ENCODE measurements at regions not wholly inside any gene's neighbourhood (a gene's known extent, or its start where the extent isn't known, plus 50 kb on each side); places are given as distances from the start of the nearest gene placed in this dataset.
"Not testable (repeated sequence)": the region's sequence is repeated elsewhere in the genome, so short reads cannot be mapped to it uniquely, and the experiment has no call there.

DNA sequence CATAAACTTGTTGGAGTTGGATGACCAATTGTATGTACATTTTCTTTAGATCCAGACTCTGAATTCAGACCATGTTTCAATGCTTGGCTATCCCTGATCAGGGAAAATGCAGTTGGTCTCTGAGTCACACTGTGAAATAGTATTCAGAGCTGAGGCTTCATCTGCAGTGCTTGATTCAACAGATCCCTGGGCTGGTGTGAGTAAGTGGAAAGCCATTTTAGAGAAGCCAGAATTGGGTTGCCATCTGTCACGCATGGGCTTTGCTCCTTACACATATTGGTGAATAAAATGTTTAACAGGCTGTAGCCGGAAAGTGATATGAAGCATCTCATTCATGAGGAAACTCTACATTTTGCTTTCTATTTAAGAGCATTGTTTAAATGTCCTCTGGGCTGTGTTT is 50.0 kb upstream of the ACYP2 start:
- H3K27ac Mint-ChIP-seq, result no peak overlapping the region
- peaks cover 1% of the 10 kb centered on the region for H3K9me3 Mint-ChIP-seq
- no peaks in the 10 kb centered on the region for H3K27me3 Mint-ChIP-seq
- DNase-seq, result no peak
- H3K4me1 Mint-ChIP-seq, result peaks cover 3% of the 10 kb centered on the region
- no peak overlapping the region for H3K4me3 Mint-ChIP-seq
- H3K36me3 Mint-ChIP-seq, result peaks cover 9% of the 10 kb centered on the region

DNA sequence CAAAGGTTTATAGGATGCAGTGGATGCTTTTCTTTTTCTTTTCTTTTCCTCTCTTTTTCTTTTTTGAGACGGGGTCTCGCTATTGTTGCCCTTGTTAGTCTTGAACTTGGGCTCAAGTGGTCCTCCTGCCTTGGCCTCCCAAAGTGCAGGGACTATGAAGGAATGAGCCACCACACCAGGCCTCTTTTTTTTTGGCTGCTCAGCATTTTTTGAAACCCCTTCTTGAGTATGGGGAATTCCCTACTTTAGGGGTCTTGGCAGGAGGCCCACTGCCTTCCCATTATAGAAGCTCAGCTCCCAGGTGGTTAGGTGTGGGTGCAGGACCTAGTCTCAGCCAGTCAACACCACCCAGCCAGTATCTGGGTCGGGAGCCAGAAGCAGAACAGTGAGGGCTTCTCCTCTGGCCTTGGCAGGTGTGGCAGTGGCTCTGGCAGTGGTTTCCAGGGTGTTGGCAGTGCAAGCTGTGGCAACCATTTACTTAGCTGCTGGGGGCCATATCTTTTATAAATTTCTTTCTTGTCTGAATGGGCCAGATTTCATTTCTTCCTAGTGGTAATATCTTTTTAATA is 51.4 kb upstream of the ACYP2 start:
- Mint-ChIP-seq H3K4me3 (no peak overlapping the region), H3K27ac (no peak overlapping the region), H3K4me1 (peaks cover 3% of the 10 kb centered on the region), H3K27me3 (no peaks in the 10 kb centered on the region), H3K36me3 (peaks cover 12% of the 10 kb centered on the region), H3K9me3 (peaks cover 3% of the 10 kb centered on the region)
- no peak for DNase-seq

DNA sequence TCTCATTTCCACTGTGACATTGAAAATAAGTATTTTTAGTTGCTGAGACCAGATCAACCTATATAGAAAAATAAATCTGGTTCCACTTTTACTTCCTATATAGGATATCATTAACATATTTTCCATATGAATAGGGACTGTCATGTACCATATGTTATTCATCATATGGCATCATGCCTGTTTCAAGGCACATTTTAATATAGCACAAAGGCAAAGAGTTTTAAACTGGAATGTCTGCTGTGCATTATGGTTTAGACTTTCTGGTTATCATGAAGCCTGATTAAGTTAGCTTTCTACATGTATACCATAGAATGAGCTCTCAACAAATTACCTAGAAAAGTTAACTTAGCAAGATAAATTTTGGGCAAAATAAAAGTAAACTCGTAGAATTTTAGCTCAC is 53.0 kb upstream of the ACYP2 start:
- Mint-ChIP-seq H3K27ac (no peak overlapping the region), H3K9me3 (peaks cover 3% of the 10 kb centered on the region), H3K4me3 (no peak overlapping the region), H3K27me3 (no peaks in the 10 kb centered on the region), H3K4me1 (peaks cover 3% of the 10 kb centered on the region), H3K36me3 (peaks cover 16% of the 10 kb centered on the region)
- no peak for DNase-seq

DNA sequence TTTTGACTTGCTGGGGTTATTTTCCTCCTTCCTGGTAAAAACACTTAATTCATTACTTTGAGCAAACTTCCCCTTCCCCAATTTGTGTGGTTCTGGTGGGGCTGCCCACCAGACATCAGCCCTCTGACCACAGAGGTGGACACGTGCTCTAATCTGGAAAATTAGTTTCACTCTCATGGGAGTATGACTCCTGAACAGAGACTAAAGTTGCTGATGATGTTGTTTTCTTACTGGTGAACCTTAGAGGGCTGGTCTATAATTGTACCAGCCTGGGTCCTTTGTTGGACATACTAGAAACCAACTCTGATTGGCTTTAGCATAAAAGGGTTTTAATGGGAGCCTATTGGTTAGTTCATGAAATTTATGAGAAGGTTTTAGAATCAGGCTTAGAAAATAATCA is 54.1 kb upstream of the ACYP2 start:
- peaks cover 3% of the 10 kb centered on the region for H3K9me3 Mint-ChIP-seq
- no peaks in the 10 kb centered on the region for H3K27me3 Mint-ChIP-seq
- H3K4me3 Mint-ChIP-seq, result no peak overlapping the region
- no peak overlapping the region for H3K27ac Mint-ChIP-seq
- no peak for DNase-seq
- peaks cover 13% of the 10 kb centered on the region for H3K36me3 Mint-ChIP-seq
- peaks cover 3% of the 10 kb centered on the region for H3K4me1 Mint-ChIP-seq

DNA sequence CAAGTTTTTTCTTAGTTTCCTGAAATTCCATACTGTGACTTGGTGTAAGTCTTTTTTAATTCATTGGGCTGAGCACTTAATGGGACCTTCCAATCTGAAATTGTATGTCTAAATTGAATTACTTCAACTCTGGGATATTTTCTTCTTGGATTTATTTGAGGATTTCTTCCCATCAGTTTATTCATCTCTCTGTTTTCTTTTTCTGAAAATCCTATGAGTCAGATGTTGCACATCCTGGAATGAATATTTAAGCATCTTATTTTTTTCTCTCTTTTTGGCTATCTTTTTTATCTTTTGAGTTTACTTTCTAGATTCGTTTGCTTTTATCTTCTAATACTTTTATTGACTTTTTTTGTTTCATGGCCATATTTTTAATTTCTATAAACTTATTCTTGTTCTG is 55.4 kb upstream of the ACYP2 start:
- Mint-ChIP-seq H3K4me3 (no peak overlapping the region), H3K9me3 (peaks cover 3% of the 10 kb centered on the region), H3K36me3 (peaks cover 11% of the 10 kb centered on the region), H3K27ac (no peak overlapping the region), H3K4me1 (peaks cover 3% of the 10 kb centered on the region), H3K27me3 (no peaks in the 10 kb centered on the region)
- DNase-seq, result no peak

DNA sequence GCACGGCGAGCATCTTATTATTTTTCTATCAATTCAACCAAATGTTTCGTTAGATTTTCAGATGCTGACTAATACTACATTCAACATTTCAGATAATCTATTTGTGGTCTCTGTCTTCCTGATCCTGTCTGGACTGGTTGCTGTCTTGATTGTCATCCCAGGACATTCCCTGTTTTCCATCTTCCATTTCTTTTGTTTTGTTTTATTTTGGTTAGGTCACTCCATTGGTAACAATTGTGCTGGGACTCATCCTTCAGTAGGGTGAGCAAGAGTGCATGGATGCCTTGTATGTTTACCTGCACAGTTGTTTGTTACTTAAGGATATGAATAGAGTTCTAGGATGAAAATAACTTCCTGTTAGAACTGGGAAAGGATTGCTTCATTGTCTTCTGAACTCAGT is 55.9 kb upstream of the ACYP2 start:
- peaks cover 3% of the 10 kb centered on the region for H3K9me3 Mint-ChIP-seq
- peaks cover 11% of the 10 kb centered on the region for H3K36me3 Mint-ChIP-seq
- H3K27me3 Mint-ChIP-seq, result no peaks in the 10 kb centered on the region
- no peak overlapping the region for H3K4me3 Mint-ChIP-seq
- DNase-seq, result no peak
- peaks cover 5% of the 10 kb centered on the region for H3K4me1 Mint-ChIP-seq
- no peak overlapping the region for H3K27ac Mint-ChIP-seq

DNA sequence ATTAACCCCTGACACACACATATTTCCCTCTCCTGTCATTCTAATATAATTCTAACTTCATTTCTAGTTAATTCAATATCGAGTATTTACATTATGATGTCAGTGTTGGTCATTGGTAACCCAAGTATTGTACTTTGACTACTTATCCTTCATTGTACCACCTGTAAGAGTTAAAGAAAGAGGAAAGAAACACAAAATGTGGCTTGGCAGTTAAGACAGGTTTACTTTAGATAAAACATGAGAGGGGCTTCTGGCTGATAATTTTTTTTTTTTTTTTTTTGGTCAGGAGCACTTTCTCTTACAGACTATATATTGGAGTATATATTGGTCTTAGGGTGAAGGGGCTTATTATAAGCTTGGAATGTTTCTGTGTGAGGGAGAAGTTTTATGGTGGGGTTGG is 57.0 kb upstream of the ACYP2 start:
- H3K27me3 Mint-ChIP-seq, result no peaks in the 10 kb centered on the region
- no peak overlapping the region for H3K4me3 Mint-ChIP-seq
- peaks cover 10% of the 10 kb centered on the region for H3K9me3 Mint-ChIP-seq
- peaks cover 15% of the 10 kb centered on the region for H3K4me1 Mint-ChIP-seq
- peaks cover 16% of the 10 kb centered on the region for H3K36me3 Mint-ChIP-seq
- DNase-seq, result no peak
- no peak overlapping the region for H3K27ac Mint-ChIP-seq

DNA sequence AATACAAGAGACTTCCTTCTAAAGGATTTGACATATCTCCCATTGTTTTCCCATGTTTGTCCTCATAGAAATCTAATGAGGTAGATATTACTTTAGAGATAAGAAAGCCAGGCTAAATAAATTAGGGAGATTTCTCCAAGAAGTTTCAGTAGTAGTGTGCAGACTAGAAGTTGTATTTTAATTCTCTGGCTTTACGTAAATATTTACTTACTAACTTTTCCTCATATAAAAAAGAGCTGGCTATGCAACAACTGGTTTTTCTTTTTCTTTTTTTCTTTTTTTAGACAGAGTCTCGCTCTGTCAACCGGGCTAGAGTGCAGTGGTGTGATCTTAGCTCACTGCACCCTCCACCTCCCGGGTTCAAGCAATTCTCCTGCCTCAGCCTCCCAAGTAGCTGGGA is 60.6 kb upstream of the ACYP2 start:
- H3K27me3 Mint-ChIP-seq, result no peaks in the 10 kb centered on the region
- H3K4me3 Mint-ChIP-seq, result no peak overlapping the region
- H3K36me3 Mint-ChIP-seq, result peaks cover 21% of the 10 kb centered on the region
- DNase-seq, result no peak
- H3K4me1 Mint-ChIP-seq, result peaks cover 15% of the 10 kb centered on the region
- peaks cover 11% of the 10 kb centered on the region for H3K9me3 Mint-ChIP-seq
- peak overlapping the region; percentile 69 for H3K27ac Mint-ChIP-seq

DNA sequence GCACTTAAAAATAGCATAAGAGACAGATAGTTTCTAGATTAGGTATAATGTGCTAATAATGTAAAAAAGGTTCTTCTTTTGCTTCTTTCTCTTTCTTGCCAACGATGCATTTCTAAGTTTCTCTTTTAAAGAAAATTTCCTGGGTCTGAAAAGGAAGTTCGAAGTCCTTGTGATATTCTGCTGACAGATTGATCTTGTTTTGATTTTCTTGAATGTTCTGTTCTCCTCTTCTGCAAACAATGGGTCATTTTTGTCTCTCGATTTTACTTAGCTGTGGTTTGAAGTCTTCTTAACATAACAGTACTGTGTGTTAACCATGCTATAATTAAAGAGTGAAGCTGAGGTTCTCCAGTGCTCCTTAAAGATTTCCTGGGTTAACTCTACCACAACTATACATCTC is 61.1 kb upstream of the ACYP2 start:
- Mint-ChIP-seq H3K4me1 (peaks cover 15% of the 10 kb centered on the region), H3K27me3 (no peaks in the 10 kb centered on the region), H3K36me3 (peaks cover 18% of the 10 kb centered on the region), H3K27ac (peak overlapping the region; percentile 69), H3K4me3 (peak overlapping the region; percentile 23), H3K9me3 (peaks cover 9% of the 10 kb centered on the region)
- no peak for DNase-seq

DNA sequence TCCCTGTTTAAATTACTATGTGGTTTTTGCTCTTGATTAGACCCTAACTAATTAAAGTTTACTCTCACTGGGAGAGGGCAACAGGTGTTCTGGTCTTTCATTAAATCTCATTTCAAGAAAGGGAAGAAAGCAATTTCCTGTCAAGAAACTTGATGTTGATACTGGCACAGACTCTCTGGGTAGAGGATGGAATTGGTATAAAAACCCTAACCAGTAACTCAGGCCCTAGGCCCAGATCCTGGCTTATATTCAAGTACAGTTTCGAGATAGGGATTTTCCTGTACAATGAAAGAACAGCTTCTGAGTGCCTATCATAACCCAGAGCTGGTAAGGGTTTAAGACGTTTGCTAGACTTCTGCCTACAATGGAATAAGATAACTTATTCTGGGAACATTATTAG is 61.6 kb upstream of the ACYP2 start:
- H3K27me3 Mint-ChIP-seq, result no peaks in the 10 kb centered on the region
- no peak for DNase-seq
- peaks cover 9% of the 10 kb centered on the region for H3K9me3 Mint-ChIP-seq
- H3K36me3 Mint-ChIP-seq, result peaks cover 17% of the 10 kb centered on the region
- H3K4me3 Mint-ChIP-seq, result no peak overlapping the region
- H3K4me1 Mint-ChIP-seq, result peaks cover 15% of the 10 kb centered on the region
- peak overlapping the region; percentile 69 for H3K27ac Mint-ChIP-seq

DNA sequence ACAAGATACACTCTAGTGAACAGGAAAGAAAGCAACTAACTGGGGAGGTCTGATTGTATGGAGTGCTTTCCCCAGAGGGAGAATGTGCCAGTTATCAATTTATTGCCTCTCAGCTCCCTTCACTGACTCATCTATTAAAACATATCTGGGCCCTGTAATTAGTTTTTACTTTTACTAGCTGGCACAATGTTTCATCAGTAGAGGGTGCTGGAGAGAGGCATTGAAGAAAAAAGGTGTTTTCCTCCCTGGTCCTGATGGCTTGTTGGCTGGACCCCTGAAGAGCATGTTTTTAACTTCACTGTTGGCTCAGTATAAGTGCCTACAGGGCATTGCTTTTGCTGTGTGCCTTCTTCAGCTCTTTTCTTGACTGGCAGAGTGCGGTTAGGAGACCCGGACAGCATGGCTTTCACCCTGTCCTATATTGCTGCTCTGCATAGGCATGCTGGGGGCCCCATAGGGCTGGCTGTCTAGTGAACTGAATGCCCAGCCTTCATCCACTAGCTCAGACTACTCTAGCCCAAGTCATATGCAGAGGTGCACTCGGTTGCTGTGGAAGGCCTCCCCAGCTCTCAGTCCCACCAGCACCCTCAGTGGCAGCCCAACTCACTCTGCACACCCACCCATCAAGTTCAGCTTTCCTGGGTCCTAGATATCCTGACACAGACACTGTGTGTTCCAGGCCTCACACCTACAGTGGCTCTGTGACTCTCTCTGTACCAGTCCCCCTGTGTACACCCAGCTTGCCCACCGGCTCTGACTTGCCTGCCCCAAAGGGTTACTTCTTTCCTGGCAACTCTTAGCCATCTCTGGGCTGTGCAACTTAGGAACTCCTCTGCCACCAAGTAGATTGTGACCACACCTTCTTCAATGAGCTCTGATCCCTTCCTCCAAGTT is 62.3 kb upstream of the ACYP2 start:
- Mint-ChIP-seq H3K4me3 (no peak overlapping the region), H3K27ac (peak overlapping the region; percentile 69), H3K36me3 (peaks cover 14% of the 10 kb centered on the region), H3K27me3 (no peaks in the 10 kb centered on the region), H3K4me1 (peaks cover 21% of the 10 kb centered on the region), H3K9me3 (peaks cover 9% of the 10 kb centered on the region)
- no peak for DNase-seq

DNA sequence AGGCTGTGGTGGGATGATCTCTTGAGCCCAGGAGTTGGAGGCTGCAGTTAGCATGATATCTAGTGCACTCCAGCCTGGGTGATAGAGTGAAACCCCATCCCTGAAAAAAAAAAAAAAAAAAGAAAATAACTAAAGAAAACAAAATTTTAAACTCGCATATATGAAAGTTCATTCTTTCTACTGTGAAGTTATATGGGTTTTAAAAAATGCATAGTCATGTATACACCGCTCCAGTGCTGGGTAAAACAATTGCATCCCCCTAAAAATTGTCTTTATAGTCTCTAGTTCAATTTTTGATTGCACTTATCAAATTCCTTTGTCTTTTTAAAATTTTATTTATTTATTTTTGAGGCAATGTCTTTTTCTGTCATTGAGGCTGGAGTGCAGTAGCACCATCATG is 65.0 kb upstream of the ACYP2 start:
- DNase-seq, result no peak
- no peak overlapping the region for H3K4me3 Mint-ChIP-seq
- H3K9me3 Mint-ChIP-seq, result peaks cover 9% of the 10 kb centered on the region
- H3K27ac Mint-ChIP-seq, result no peak overlapping the region
- H3K4me1 Mint-ChIP-seq, result peaks cover 29% of the 10 kb centered on the region
- peaks cover 19% of the 10 kb centered on the region for H3K36me3 Mint-ChIP-seq
- H3K27me3 Mint-ChIP-seq, result no peaks in the 10 kb centered on the region

DNA sequence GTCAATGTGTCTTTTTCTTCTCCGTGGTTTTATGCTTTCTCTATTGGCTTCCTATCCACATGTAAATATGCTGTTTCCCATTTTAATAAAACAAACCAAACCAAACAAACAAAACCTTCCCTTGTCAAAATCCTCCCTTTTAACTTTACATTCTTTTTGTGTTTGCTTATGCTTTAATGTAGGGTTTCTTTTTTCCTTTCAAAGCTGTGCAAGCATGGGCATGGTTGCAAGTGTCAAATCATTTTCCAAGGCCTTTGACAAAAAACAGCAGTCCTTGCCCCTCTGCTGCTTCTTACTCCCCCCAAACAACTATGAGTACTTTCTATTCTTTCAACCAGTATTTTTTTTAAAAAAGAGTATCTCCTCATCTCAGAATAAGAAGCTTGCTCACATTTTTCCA is 66.0 kb upstream of the ACYP2 start:
- peaks cover 26% of the 10 kb centered on the region for H3K4me1 Mint-ChIP-seq
- no peaks in the 10 kb centered on the region for H3K27me3 Mint-ChIP-seq
- no peak overlapping the region for H3K27ac Mint-ChIP-seq
- DNase-seq, result no peak
- peaks cover 11% of the 10 kb centered on the region for H3K9me3 Mint-ChIP-seq
- H3K4me3 Mint-ChIP-seq, result no peak overlapping the region
- H3K36me3 Mint-ChIP-seq, result peaks cover 25% of the 10 kb centered on the region

DNA sequence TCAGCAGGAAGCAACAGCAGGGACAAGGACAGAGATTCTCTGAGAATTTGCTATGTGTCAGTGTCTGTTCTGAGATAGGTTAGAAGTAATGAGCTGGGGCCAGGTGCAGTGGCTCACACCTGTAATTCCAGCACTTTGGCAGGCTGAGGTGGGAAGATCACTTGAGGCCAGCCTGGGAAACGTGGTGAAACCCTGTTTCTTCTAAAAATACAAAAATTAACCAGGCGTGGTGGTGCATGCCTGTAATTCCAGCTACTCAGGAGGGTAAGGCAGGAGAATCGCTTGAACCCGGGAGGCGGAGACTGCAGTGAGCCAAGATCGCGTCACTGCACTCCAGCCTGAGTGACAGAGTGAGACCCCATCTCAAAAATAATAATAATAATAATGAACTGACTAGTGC is 66.5 kb upstream of the ACYP2 start:
- H3K4me1 Mint-ChIP-seq, result peaks cover 21% of the 10 kb centered on the region
- H3K4me3 Mint-ChIP-seq, H3K9me3 Mint-ChIP-seq, H3K27ac Mint-ChIP-seq, DNase-seq, H3K27me3 Mint-ChIP-seq: not testable (repeated sequence)
- H3K36me3 Mint-ChIP-seq, result peaks cover 23% of the 10 kb centered on the region

DNA sequence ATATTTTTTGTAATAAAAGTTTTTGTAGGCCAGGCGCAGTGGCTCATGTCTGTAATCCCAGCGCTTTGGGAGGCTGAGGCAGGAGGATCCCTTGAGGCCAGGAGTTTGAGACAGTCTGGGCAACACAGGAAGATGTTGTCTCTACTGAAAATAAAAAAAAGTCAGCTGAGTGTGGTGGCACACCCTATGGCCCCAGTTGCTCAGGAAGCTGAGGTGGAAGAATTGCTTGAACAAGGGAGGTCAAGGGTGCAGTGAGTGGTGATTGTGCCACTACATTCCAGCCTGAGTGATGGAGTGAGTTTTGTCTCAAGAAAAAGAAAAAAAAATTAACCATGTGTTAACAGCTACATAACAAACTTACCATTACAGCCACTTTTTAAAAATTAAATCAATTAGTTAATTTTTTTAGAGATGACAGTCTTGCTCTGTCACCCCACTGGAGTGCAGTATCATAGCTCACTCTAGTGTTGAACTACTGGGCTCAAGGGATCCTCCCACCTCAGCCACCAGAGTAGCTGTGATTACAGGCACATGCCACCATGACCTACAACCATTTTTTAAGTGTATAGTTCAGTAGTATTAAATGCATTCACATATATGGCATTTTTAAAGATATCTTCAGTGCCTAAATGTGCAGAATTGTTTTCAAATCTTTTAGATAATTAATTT is 67.2 kb upstream of the ACYP2 start:
- H3K4me3 Mint-ChIP-seq, result no peak overlapping the region
- H3K27ac Mint-ChIP-seq, result no peak overlapping the region
- DNase-seq, result no peak
- no peaks in the 10 kb centered on the region for H3K27me3 Mint-ChIP-seq
- peaks cover 4% of the 10 kb centered on the region for H3K9me3 Mint-ChIP-seq
- peaks cover 19% of the 10 kb centered on the region for H3K36me3 Mint-ChIP-seq
- H3K4me1 Mint-ChIP-seq, result peaks cover 15% of the 10 kb centered on the region
